Prostate gland (tissue), 2 donors: ENCODE measurements at regions not wholly inside any gene's neighbourhood (a gene's known extent, or its start where the extent isn't known, plus 50 kb on each side); places are given as distances from the start of the nearest gene placed in this dataset.

Experiments
- DNase-seq: peaks from one replicate; pipeline ENCODE4 v3.0.0-alpha.2; 2019; ENCODE audit warnings: low spot score
- H3K27ac ChIP-seq, 2 donors: fragments of 200-600 bp; sonication (generic); 2 replicates each; pipeline ENCODE4 v1.5.1; 2017 to 2019
- H3K27me3 ChIP-seq: fragments of 200-600 bp; sonication (generic); replicated peaks from 2 replicates; pipeline ENCODE4 v1.5.1; 2019; ENCODE audit not compliant: insufficient read depth
- H3K36me3 ChIP-seq, 2 donors: fragments of 200-600 bp; sonication (generic); 1 replicate in 1 of 2; 2 replicates in 1 of 2; pipeline versions ENCODE4 v1.5.1 to v1.8.1; 2017 to 2019
- H3K4me1 ChIP-seq: fragments of 200-600 bp; sonication (generic); replicated peaks from 2 replicates; pipeline ENCODE4 v1.5.1; 2019
- H3K4me3 ChIP-seq, 2 donors: fragments of 200-600 bp; sonication (generic); 2 replicates each; pipeline ENCODE4 v1.5.1; 2017 to 2019
- H3K9me3 ChIP-seq: fragments of 200-600 bp; sonication (generic); 2 replicates; pipeline ENCODE4 v1.5.1; 2017
- CTCF ChIP-seq, 4 experiments: fragments of 200-600 bp in 2 of 4; fragments of 450-650 bp in 2 of 4; sonication (generic) in 2 of 4; IDR thresholded peaks; 1 replicate in 3 of 4; 2 replicates in 1 of 4; pipeline ENCODE4 v1.5.1; 2016 to 2019; ENCODE audit warnings: antibody characterized with exemption in 4 of 4, mild to moderate bottlenecking in 2 of 4, moderate library complexity in 2 of 4
- POLR2A ChIP-seq: fragments of 450-650 bp; IDR thresholded peaks from one replicate; pipeline ENCODE4 v1.6.1; 2016; ENCODE audit warnings: antibody characterized with exemption, mild to moderate bottlenecking
- POLR2AphosphoS5 ChIP-seq: sonication (generic); formaldehyde crosslinking; IDR thresholded peaks from one replicate; pipeline ENCODE4 v1.6.1; 2017; ENCODE audit warnings: antibody characterized with exemption
- WGBS: methylation state at CpG from one replicate; pipeline ENCODE4 v1.1.5; 2018; 5-methylcytosine and 5-hydroxymethylcytosine counted together
- intact Hi-C: fragments of 100-400 bp; cut with DNase I; formaldehyde crosslinking; loops from one replicate; pipeline ENCODE4 v1.14.2; 2022

GRCh38 chr13:73189362-73189761 lies 130.6 kb downstream of the KLF5 start:
- DNase-seq, result peak; percentile 56
- TF ChIP-seq POLR2AphosphoS5 (peak; percentile 87), POLR2A (no peak), CTCF (IDR thresholded peaks at IDR 0.05) (no peak)
- intact Hi-C loops, result no loop called here
- Histone ChIP-seq H3K4me3 (no peak overlapping the region), H3K27me3 (no peaks in the 10 kb centered on the region), H3K9me3 (no peaks in the 10 kb centered on the region), H3K27ac (no peak overlapping the region), H3K4me1 (no peaks in the 10 kb centered on the region), H3K36me3 (no peaks in the 10 kb centered on the region)
- WGBS, result 26% methylated on average over 2 of the region's 2 CpGs

GRCh38 chr13:73187106-73187505 lies 128.3 kb downstream of the KLF5 start:
- intact Hi-C loops, result no loop called here
- Histone ChIP-seq H3K27me3 (no peaks in the 10 kb centered on the region), H3K4me1 (no peaks in the 10 kb centered on the region), H3K4me3 (no peak overlapping the region), H3K36me3 (no peaks in the 10 kb centered on the region), H3K9me3 (no peaks in the 10 kb centered on the region), H3K27ac (no peak overlapping the region)
- no peak for DNase-seq
- WGBS, result 93% methylated on average over 4 of the region's 4 CpGs
- no peak for TF ChIP-seq POLR2AphosphoS5

- Histone ChIP-seq H3K9me3 (no peaks in the 10 kb centered on the region), H3K4me1 (no peaks in the 10 kb centered on the region), H3K4me3 (no peak overlapping the region), H3K27me3 (no peaks in the 10 kb centered on the region), H3K36me3 (no peaks in the 10 kb centered on the region), H3K27ac (no peak overlapping the region)
- intact Hi-C loops, result no loop called here
- 88% methylated on average over 6 of the region's 6 CpGs for WGBS
- DNase-seq, result no peak
- TF ChIP-seq POLR2AphosphoS5 (no peak), CTCF (IDR thresholded peaks at IDR 0.05) (no peak), POLR2A (no peak)
These were observed 121.0 kb downstream of the KLF5 start for GRCh38 chr13:73179650-73180274.

GRCh38 chr13:73177916-73178565 lies 119.2 kb downstream of the KLF5 start:
- intact Hi-C loops, result no loop called here
- Histone ChIP-seq H3K4me3 (no peak overlapping the region), H3K36me3 (no peaks in the 10 kb centered on the region), H3K4me1 (no peaks in the 10 kb centered on the region), H3K27me3 (no peaks in the 10 kb centered on the region), H3K27ac (no peak overlapping the region), H3K9me3 (no peaks in the 10 kb centered on the region)
- 91% methylated on average over 3 of the region's 3 CpGs for WGBS
- DNase-seq, result no peak
- TF ChIP-seq POLR2A, result no peak
- no peak for TF ChIP-seq POLR2AphosphoS5
- TF ChIP-seq CTCF (IDR thresholded peaks at IDR 0.05), result no peak

GRCh38 chr13:73177017-73177416 lies 118.2 kb downstream of the KLF5 start:
- TF ChIP-seq POLR2AphosphoS5 (no peak), POLR2A (no peak), CTCF (IDR thresholded peaks at IDR 0.05) (no peak)
- no peaks in the 10 kb centered on the region for H3K27me3 ChIP-seq
- H3K4me3 ChIP-seq, result no peak overlapping the region
- no peaks in the 10 kb centered on the region for H3K36me3 ChIP-seq
- no peaks in the 10 kb centered on the region for H3K9me3 ChIP-seq
- DNase-seq, result no peak
- WGBS, result 38% methylated on average over 1 of the region's 1 CpG
- intact Hi-C loops, result no loop called here
- H3K27ac ChIP-seq, result no peak overlapping the region
- H3K4me1 ChIP-seq, result no peaks in the 10 kb centered on the region
